Hematopoietic multipotent progenitor cell treated with erythropoietin and hydrocortisone succinate and interleukin-3 and kit ligand, for 6 days (in vitro differentiated cells): ENCODE measurements at regions not wholly inside any gene's neighbourhood (a gene's known extent, or its start where the extent isn't known, plus 50 kb on each side); places are given as distances from the start of the nearest gene placed in this dataset.

Experiments
- DNase-seq: peaks from one replicate; pipeline ENCODE4 v3.0.0-alpha.2; 2015

GRCh38 chr18:30288662-30289414 is 753.7 kb downstream of the DSC3 start:
- no peak for DNase-seq

GRCh38 chr18:30280861-30281470 is 761.6 kb downstream of the DSC3 start:
- DNase-seq, result peak; percentile 66

GRCh38 chr18:30280186-30280585 is 762.4 kb downstream of the DSC3 start:
- no peak for DNase-seq

- DNase-seq, result no peak
Measured at GRCh38 chr18:30277676-30278075, 764.9 kb downstream of the DSC3 start.

GRCh38 chr18:30271716-30272115 is 770.8 kb downstream of the DSC3 start:
- DNase-seq, result no peak

- no peak for DNase-seq
Measured at GRCh38 chr18:30265190-30265589, 777.4 kb downstream of the DSC3 start.

- no peak for DNase-seq
Measured at GRCh38 chr18:30254331-30254730, 788.2 kb downstream of the DSC3 start.

- no peak for DNase-seq
Measured at GRCh38 chr18:30248056-30248455, 794.5 kb downstream of the DSC3 start.

- DNase-seq, result no peak
Measured at GRCh38 chr18:30245766-30246455, 796.6 kb downstream of the DSC3 start.

- no peak for DNase-seq
Measured at GRCh38 chr18:30234755-30235154, 807.8 kb downstream of the DSC3 start.

- DNase-seq, result no peak
Measured at GRCh38 chr18:30211112-30211511, 831.4 kb downstream of the DSC3 start.

- DNase-seq, result no peak
Measured at GRCh38 chr18:30208546-30208945, 834.0 kb downstream of the DSC3 start.

- DNase-seq, result no peak
Measured at GRCh38 chr18:30192216-30192615, 850.3 kb downstream of the DSC3 start.

GRCh38 chr18:30186245-30186644 is 856.3 kb downstream of the DSC3 start:
- no peak for DNase-seq

GRCh38 chr18:30177056-30177455 is 865.5 kb downstream of the DSC3 start:
- DNase-seq, result no peak

GRCh38 chr18:30175621-30176225 is 866.8 kb downstream of the DSC3 start:
- DNase-seq, result no peak

- DNase-seq, result no peak
Measured at GRCh38 chr18:30175061-30175574, 867.4 kb downstream of the DSC3 start.

GRCh38 chr18:30163573-30163972 is 879.0 kb downstream of the DSC3 start:
- DNase-seq, result no peak

- no peak for DNase-seq
Measured at GRCh38 chr18:30160124-30160523, 882.4 kb downstream of the DSC3 start.

- DNase-seq, result no peak
Measured at GRCh38 chr18:30150586-30151250, 891.8 kb downstream of the DSC3 start.

- DNase-seq, result no peak
Measured at GRCh38 chr18:30149585-30149984, 893.0 kb downstream of the DSC3 start.

- DNase-seq, result no peak
Measured at GRCh38 chr18:30142870-30143269, 899.7 kb downstream of the DSC3 start.

- no peak for DNase-seq
Measured at GRCh38 chr18:30142248-30142647, 900.3 kb downstream of the DSC3 start.
